Natural killer cell (primary cell): ENCODE measurements at regions not wholly inside any gene's neighbourhood (a gene's known extent, or its start where the extent isn't known, plus 50 kb on each side); places are given as distances from the start of the nearest gene placed in this dataset.

Experiments used
- ATAC-seq, 3 donors: fragments of 150-1000 bp in 2 of 3; fragments of 200-7000 bp in 1 of 3; cut with Tn5 transposase; 1 replicate in 1 of 3; 2 replicates in 2 of 3; pipeline ENCODE4 v1.10.0; 2021; ENCODE audit warnings: mild to moderate bottlenecking in 2 of 3, moderate library complexity in 2 of 3
- DNase-seq, 2 donors: peaks; one replicate each; pipeline versions ENCODE4 v3.0.0 to v3.0.0-alpha.2; 2013 to 2021; ENCODE audit warnings: mixed read lengths in 1 of 2
- H3K27ac ChIP-seq: one replicate; pipeline ENCODE4 v1.5.1; 2013; ENCODE audit warnings: mild to moderate bottlenecking, low read length
- H3K27me3 ChIP-seq: one replicate; pipeline ENCODE4 v1.6.1; 2013; ENCODE audit warnings: low read length; ENCODE audit not compliant: control insufficient read depth, insufficient read depth
- H3K36me3 ChIP-seq: one replicate; pipeline ENCODE4 v1.6.1; 2013; ENCODE audit warnings: low read length; ENCODE audit not compliant: control insufficient read depth, insufficient read depth
- H3K4me1 ChIP-seq: one replicate; pipeline ENCODE4 v1.6.1; 2013; ENCODE audit warnings: low read length; ENCODE audit not compliant: control insufficient read depth, insufficient read depth
- H3K4me3 ChIP-seq: one replicate; pipeline ENCODE4 v1.5.1; 2013; ENCODE audit warnings: low read length
- H3K9me3 ChIP-seq: one replicate; pipeline ENCODE4 v1.6.1; 2013; ENCODE audit warnings: low read length; ENCODE audit not compliant: control insufficient read depth, insufficient read depth
- H3K27ac Mint-ChIP-seq, 2 donors: one replicate each; pipeline ENCODE4 v1.8.0; 2022; ENCODE audit warnings: mild to moderate bottlenecking in 2 of 2, mixed read lengths in 2 of 2, moderate library complexity in 1 of 2
- H3K27me3 Mint-ChIP-seq, 2 donors: one replicate each; pipeline ENCODE4 v1.8.0; 2022; ENCODE audit warnings: low read depth in 2 of 2, mixed read lengths in 2 of 2
- H3K36me3 Mint-ChIP-seq: one replicate; pipeline ENCODE4 v1.8.0; 2022; ENCODE audit warnings: mixed read lengths
- H3K4me1 Mint-ChIP-seq, 2 donors: one replicate each; pipeline ENCODE4 v1.8.0; 2022; ENCODE audit warnings: mixed read lengths in 2 of 2
- H3K4me3 Mint-ChIP-seq: one replicate; pipeline ENCODE4 v1.8.0; 2022; ENCODE audit warnings: mild to moderate bottlenecking, moderate library complexity, mixed read lengths
- H3K9me3 Mint-ChIP-seq, 2 donors: one replicate each; pipeline ENCODE4 v1.8.0; 2022; ENCODE audit warnings: mixed read lengths in 2 of 2
- WGBS: methylation state at CpG from one replicate; pipeline ENCODE4 v1.1.7; 2013; ENCODE audit warnings: missing lambda C conversion rate; ENCODE audit not compliant: insufficient coverage; 5-methylcytosine and 5-hydroxymethylcytosine counted together
- intact Hi-C: fragments of 100-400 bp; cut with micrococcal nuclease; formaldehyde crosslinking; loops from one replicate; pipeline ENCODE4 v1.14.2; 2022
- TF ChIP-seq, protein P1 (sequence below): fragments of 200-600 bp; IDR thresholded peaks from one replicate; pipeline ENCODE4 v1.8.0; 2022; ENCODE audit warnings: antibody characterized with exemption

DNA sequence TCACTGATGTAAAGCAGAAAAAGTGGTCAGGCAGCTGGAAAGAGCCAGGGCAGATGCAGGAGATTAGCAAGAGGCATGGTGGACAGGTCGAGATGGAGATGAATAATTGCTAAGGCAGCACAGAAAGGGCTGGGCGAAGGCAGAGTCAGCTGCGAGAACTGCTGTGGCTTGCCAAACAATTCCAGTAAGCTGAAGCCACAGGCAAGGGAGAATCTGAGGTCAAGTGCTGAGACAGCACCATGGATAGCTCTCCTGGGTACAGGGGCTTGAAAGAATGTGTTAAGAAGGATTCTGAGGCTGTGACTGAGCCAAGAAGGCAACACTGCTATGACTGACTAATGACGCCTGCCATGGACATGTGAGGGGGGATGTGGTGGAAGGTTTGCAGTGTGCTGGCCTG is 220.8 kb upstream of the FOXA2 start:
- ATAC-seq: no peak
- WGBS: 84% methylated on average over 4 of the region's 4 CpGs
- no peak overlapping the region for H3K27ac Mint-ChIP-seq

GRCh38 chr20:22805996-22806395 is 221.6 kb upstream of the FOXA2 start:
- ATAC-seq (no peak), DNase-seq (no peak)
- Histone ChIP-seq H3K4me1 (no peaks in the 10 kb centered on the region), H3K27ac (no peak overlapping the region), H3K36me3 (no peaks in the 10 kb centered on the region), H3K9me3 (no peaks in the 10 kb centered on the region), H3K4me3 (no peak overlapping the region), H3K27me3 (no peaks in the 10 kb centered on the region)
- 88% methylated on average over 2 of the region's 3 CpGs for WGBS
- H3K4me3 Mint-ChIP-seq: no peak overlapping the region
- intact Hi-C loops: no loop called here
- no peak overlapping the region for H3K27ac Mint-ChIP-seq
- H3K4me1 Mint-ChIP-seq: no peaks in the 10 kb centered on the region
- H3K27me3 Mint-ChIP-seq: no peaks in the 10 kb centered on the region
- no peaks in the 10 kb centered on the region for H3K9me3 Mint-ChIP-seq
- no peaks in the 10 kb centered on the region for H3K36me3 Mint-ChIP-seq
- TF ChIP-seq, protein P1, sequence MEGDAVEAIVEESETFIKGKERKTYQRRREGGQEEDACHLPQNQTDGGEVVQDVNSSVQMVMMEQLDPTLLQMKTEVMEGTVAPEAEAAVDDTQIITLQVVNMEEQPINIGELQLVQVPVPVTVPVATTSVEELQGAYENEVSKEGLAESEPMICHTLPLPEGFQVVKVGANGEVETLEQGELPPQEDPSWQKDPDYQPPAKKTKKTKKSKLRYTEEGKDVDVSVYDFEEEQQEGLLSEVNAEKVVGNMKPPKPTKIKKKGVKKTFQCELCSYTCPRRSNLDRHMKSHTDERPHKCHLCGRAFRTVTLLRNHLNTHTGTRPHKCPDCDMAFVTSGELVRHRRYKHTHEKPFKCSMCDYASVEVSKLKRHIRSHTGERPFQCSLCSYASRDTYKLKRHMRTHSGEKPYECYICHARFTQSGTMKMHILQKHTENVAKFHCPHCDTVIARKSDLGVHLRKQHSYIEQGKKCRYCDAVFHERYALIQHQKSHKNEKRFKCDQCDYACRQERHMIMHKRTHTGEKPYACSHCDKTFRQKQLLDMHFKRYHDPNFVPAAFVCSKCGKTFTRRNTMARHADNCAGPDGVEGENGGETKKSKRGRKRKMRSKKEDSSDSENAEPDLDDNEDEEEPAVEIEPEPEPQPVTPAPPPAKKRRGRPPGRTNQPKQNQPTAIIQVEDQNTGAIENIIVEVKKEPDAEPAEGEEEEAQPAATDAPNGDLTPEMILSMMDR: no peak

More for the DNA sequence above, 220.8 kb upstream of the FOXA2 start:
- DNase-seq: no peak
- Mint-ChIP-seq H3K4me3 (no peak overlapping the region), H3K4me1 (no peaks in the 10 kb centered on the region), H3K9me3 (no peaks in the 10 kb centered on the region), H3K36me3 (no peaks in the 10 kb centered on the region), H3K27me3 (no peaks in the 10 kb centered on the region)
- no peak overlapping the region for H3K4me3 ChIP-seq
- TF ChIP-seq, protein P1: no peak
- no peaks in the 10 kb centered on the region for H3K9me3 ChIP-seq
- no peaks in the 10 kb centered on the region for H3K36me3 ChIP-seq
- intact Hi-C loops: no loop called here
- no peak overlapping the region for H3K27ac ChIP-seq
- H3K4me1 ChIP-seq: no peaks in the 10 kb centered on the region
- no peaks in the 10 kb centered on the region for H3K27me3 ChIP-seq

- no peaks in the 10 kb centered on the region for H3K4me1 Mint-ChIP-seq
- ATAC-seq (no peak), DNase-seq (no peak)
- no peaks in the 10 kb centered on the region for H3K27me3 ChIP-seq
- H3K4me3 Mint-ChIP-seq: no peak overlapping the region
- 92% methylated on average over 3 of the region's 3 CpGs for WGBS
- intact Hi-C loops: no loop called here
- no peak overlapping the region for H3K4me3 ChIP-seq
- H3K9me3 ChIP-seq: no peaks in the 10 kb centered on the region
- no peaks in the 10 kb centered on the region for H3K9me3 Mint-ChIP-seq
- no peaks in the 10 kb centered on the region for H3K36me3 ChIP-seq
- no peak overlapping the region for H3K27ac Mint-ChIP-seq
- TF ChIP-seq, protein P1: no peak
- no peak overlapping the region for H3K27ac ChIP-seq
- H3K36me3 Mint-ChIP-seq: no peaks in the 10 kb centered on the region
- no peaks in the 10 kb centered on the region for H3K27me3 Mint-ChIP-seq
- no peaks in the 10 kb centered on the region for H3K4me1 ChIP-seq
Observed at GRCh38 chr20:22807045-22807444, 222.7 kb upstream of the FOXA2 start.

DNA sequence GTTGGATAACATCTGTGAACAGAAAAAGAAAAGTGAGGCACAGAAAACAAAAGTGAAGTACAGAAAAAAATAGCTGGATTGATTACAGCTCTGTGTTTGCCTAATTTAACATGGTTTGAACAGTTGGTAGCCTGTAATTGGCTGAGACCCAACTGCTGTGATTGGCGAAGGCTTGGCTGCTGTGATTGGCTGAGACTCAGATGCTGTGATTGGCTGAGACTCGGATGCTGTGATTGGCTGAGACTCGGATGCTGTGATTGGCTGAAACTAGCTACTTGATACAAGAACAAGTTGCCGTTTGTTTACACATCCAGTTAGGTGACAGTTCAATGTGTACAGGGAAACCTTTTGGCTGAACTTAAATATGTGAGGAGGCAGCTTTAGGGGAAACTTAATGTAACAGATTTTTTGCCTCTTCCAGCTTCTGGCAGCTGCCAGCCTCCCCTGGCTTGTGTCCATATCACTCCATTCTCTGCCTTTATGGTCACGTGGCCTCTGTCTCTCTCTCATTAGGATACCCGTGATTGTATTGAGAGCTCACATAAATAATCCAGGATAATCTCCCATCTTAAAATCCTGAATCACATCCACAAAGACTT is 223.4 kb upstream of the FOXA2 start:
- H3K27me3 ChIP-seq: no peaks in the 10 kb centered on the region
- H3K4me1 ChIP-seq: no peaks in the 10 kb centered on the region
- Mint-ChIP-seq H3K36me3 (no peaks in the 10 kb centered on the region), H3K4me1 (no peaks in the 10 kb centered on the region), H3K27ac (no peak overlapping the region), H3K27me3 (no peaks in the 10 kb centered on the region), H3K4me3 (no peak overlapping the region), H3K9me3 (no peaks in the 10 kb centered on the region)
- H3K36me3 ChIP-seq: no peaks in the 10 kb centered on the region
- no peak overlapping the region for H3K4me3 ChIP-seq
- H3K9me3 ChIP-seq: no peaks in the 10 kb centered on the region
- intact Hi-C loops: no loop called here
- TF ChIP-seq, protein P1: no peak
- ATAC-seq (no peak), DNase-seq (no peak)
- no peak overlapping the region for H3K27ac ChIP-seq
- WGBS: 88% methylated on average over 6 of the region's 6 CpGs
